Pancreas (tissue), 10 donors: ENCODE measurements at regions not wholly inside any gene's neighbourhood (a gene's known extent, or its start where the extent isn't known, plus 50 kb on each side); places are given as distances from the start of the nearest gene placed in this dataset.

Experiments used
- ATAC-seq, 4 donors: fragments of 200-7000 bp; cut with Tn5 transposase; one replicate each; pipeline versions ENCODE4 v1.8.0 to v1.9.1; 2020; ENCODE audit warnings: mild to moderate bottlenecking in 4 of 4, moderate library complexity in 4 of 4
- DNase-seq, 6 donors: peaks; one replicate each; pipeline ENCODE4 v3.0.0-alpha.2; 2020
- FAIRE-seq: peaks from 2 replicates; lab custom pipeline; 2012; peaks lifted over from hg19 to GRCh38; lab: Jason Lieb, UNC
- H3K27ac ChIP-seq, 4 donors: fragments of 200-600 bp; sonication (generic); 1 replicate in 3 of 4; 2 replicates in 1 of 4; pipeline versions ENCODE4 v1.5.0 to v1.8.0; 2020
- H3K27me3 ChIP-seq, 4 donors: fragments of 200-600 bp; one replicate each; pipeline ENCODE4 v1.8.0; 2021
- H3K36me3 ChIP-seq, 3 donors: fragments of 200-600 bp; sonication (generic) in 1 of 3; one replicate each; pipeline versions ENCODE4 v1.5.0 to v1.8.0; 2020 to 2021
- H3K4me1 ChIP-seq, 3 donors: fragments of 200-600 bp; one replicate each; pipeline ENCODE4 v1.8.0; 2021
- H3K4me3 ChIP-seq, 4 donors: fragments of 200-600 bp; sonication (generic) in 2 of 4; one replicate each; pipeline versions ENCODE4 v1.5.0 to v1.8.0; 2020 to 2021
- H3K9me3 ChIP-seq, 4 donors: fragments of 200-600 bp; one replicate each; pipeline ENCODE4 v1.8.0; 2021
- CTCF ChIP-seq, 4 donors: fragments of 200-600 bp; sonication (generic) in 3 of 4; IDR thresholded peaks; one replicate each; pipeline versions ENCODE4 v1.5.0 to v1.8.0; 2021; ENCODE audit warnings: antibody characterized with exemption in 4 of 4
- WGBS, 2 donors: extraction: QIAGEN DNeasy Blood & Tissue Kit; methylation state at CpG; one replicate each; pipeline ENCODE4 v1.1.7; 2013; 5-methylcytosine and 5-hydroxymethylcytosine counted together
- intact Hi-C, 3 donors: fragments of 100-400 bp; cut with DNase I; formaldehyde crosslinking; loops; one replicate each; pipeline versions ENCODE4 v1.11.1 to v1.14.2; 2022
- donor health status: healthy with polysubstance abuse.
- donor health status: DM: no; HTN: no; CAD: no; lungs with moderate emphysema.
- donor health status: DM: no; HTN: no; CAD: no.
- donor health status: control.
- donor health status: control.
- donor health status: Bipolar disorder and iron deficiency.
- donor health status: DM: yes; HTN: yes; CAD: no.
- donor health status: DM: no; HTN: no; CAD: no.
- donor health status: DM: no; HTN: no; CAD: no.
- donor health status: DM: yes; HTN: yes; CAD: no.

- Histone ChIP-seq H3K36me3 (no peaks in the 10 kb centered on the region), H3K4me3 (no peak overlapping the region), H3K27me3 (peaks cover 0 to 7% (median 0%) of the 10 kb centered on the region in 4 donors), H3K9me3 (no peaks in the 10 kb centered on the region), H3K4me1 (no peaks in the 10 kb centered on the region), H3K27ac (no peak overlapping the region)
- DNase-seq (no peak), ATAC-seq (no peak), FAIRE-seq (no peak)
- intact Hi-C loops, result no loop called here
- WGBS, 2 donors, result 89 to 91% methylated on average over 5 of the region's 5 CpGs
- TF ChIP-seq CTCF (IDR thresholded peaks at IDR 0.05), result no peak
Observed at GRCh38 chr3:55226696-55227095, 260.4 kb downstream of the WNT5A start.

- no peaks in the 10 kb centered on the region for H3K4me1 ChIP-seq
- no peaks in the 10 kb centered on the region for H3K27me3 ChIP-seq
- DNase-seq (no peak), ATAC-seq (no peak), FAIRE-seq (no peak)
- no peak overlapping the region for H3K4me3 ChIP-seq
- intact Hi-C loops, result no loop called here
- H3K27ac ChIP-seq, result no peak overlapping the region
- WGBS, 2 donors, result 0% methylated on average over 1 of the region's 1 CpG
- H3K36me3 ChIP-seq, result no peaks in the 10 kb centered on the region
- peaks cover 0 to 4% (median 0%) of the 10 kb centered on the region in 4 donors for H3K9me3 ChIP-seq
- TF ChIP-seq CTCF (IDR thresholded peaks at IDR 0.05), result no peak
Observed at GRCh38 chr3:55218577-55218976, 268.5 kb downstream of the WNT5A start.

- intact Hi-C loops, result no loop called here
Observed at GRCh38 chr3:55207744-55208143, 279.4 kb downstream of the WNT5A start.

GRCh38 chr3:55205990-55206389 is 278.1 kb upstream of the LRTM1 start:
- Histone ChIP-seq H3K4me3 (no peak overlapping the region), H3K9me3 (no peaks in the 10 kb centered on the region), H3K4me1 (peaks cover 0 to 7% (median 0%) of the 10 kb centered on the region in 3 donors), H3K27ac (no peak overlapping the region), H3K36me3 (no peaks in the 10 kb centered on the region), H3K27me3 (no peaks in the 10 kb centered on the region)
- ATAC-seq (no peak), DNase-seq (no peak), FAIRE-seq (no peak)
- TF ChIP-seq CTCF (IDR thresholded peaks at IDR 0.05), result no peak
- intact Hi-C loops, result no loop called here
- WGBS, 2 donors, result 86 to 92% methylated on average over 1 of the region's 1 CpG

More at GRCh38 chr3:55207744-55208143, 279.4 kb downstream of the WNT5A start:
- Histone ChIP-seq H3K27ac (no peak overlapping the region), H3K27me3 (no peaks in the 10 kb centered on the region), H3K4me1 (peaks cover 0 to 3% (median 0%) of the 10 kb centered on the region in 3 donors), H3K36me3 (no peaks in the 10 kb centered on the region), H3K9me3 (no peaks in the 10 kb centered on the region), H3K4me3 (no peak overlapping the region)
- no peak for ATAC-seq
- TF ChIP-seq CTCF (IDR thresholded peaks at IDR 0.05), result no peak
- no peak for DNase-seq
- no peak for FAIRE-seq

- FAIRE-seq (no peak), ATAC-seq (no peak), DNase-seq (no peak)
Observed at GRCh38 chr3:55204417-55204816, 276.6 kb upstream of the LRTM1 start.

More at GRCh38 chr3:55204417-55204816, 276.6 kb upstream of the LRTM1 start:
- WGBS, 2 donors, result 79 to 96% methylated on average over 1 of the region's 1 CpG
- no peak for TF ChIP-seq CTCF (IDR thresholded peaks at IDR 0.05)
- Histone ChIP-seq H3K4me1 (peaks cover 0 to 7% (median 0%) of the 10 kb centered on the region in 3 donors), H3K27me3 (no peaks in the 10 kb centered on the region), H3K9me3 (no peaks in the 10 kb centered on the region), H3K4me3 (no peak overlapping the region), H3K36me3 (no peaks in the 10 kb centered on the region), H3K27ac (no peak overlapping the region)
- intact Hi-C loops, result no loop called here
